HL-60 (cell line): ENCODE measurements at regions not wholly inside any gene's neighbourhood (a gene's known extent, or its start where the extent isn't known, plus 50 kb on each side); places are given as distances from the start of the nearest gene placed in this dataset.

Source experiments
- DNase-seq, 2 experiments: peaks; one replicate each; pipeline ENCODE4 v3.0.0-alpha.2; 2010 to 2020; ENCODE audit warnings: low read depth in 1 of 2, low spot score in 1 of 2
- H3K27ac ChIP-seq: fragments of 250-450 bp; sonication (Bioruptor Pico); replicated peaks from 2 replicates; pipeline ENCODE4 v1.5.1; 2020; ENCODE audit warnings: mild to moderate bottlenecking, moderate library complexity
- H3K27me3 ChIP-seq: fragments of 250-450 bp; sonication (Bioruptor Pico); 2 replicates; pipeline ENCODE4 v1.5.1; 2021; ENCODE audit warnings: mild to moderate bottlenecking, moderate library complexity; ENCODE audit not compliant: insufficient read depth, poor library complexity, severe bottlenecking
- H3K4me3 ChIP-seq: replicated peaks from 2 replicates; pipeline ENCODE4 v1.5.1; 2011; ENCODE audit warnings: mild to moderate bottlenecking, control low read depth, low read length; ENCODE audit not compliant: insufficient read depth
- CTCF ChIP-seq: IDR thresholded peaks from one replicate; pipeline ENCODE4 v1.5.1; 2011; ENCODE audit warnings: low read length, control low read depth, inconsistent platforms; ENCODE audit not compliant: insufficient read depth
- GABPA ChIP-seq: IDR thresholded peaks from 2 replicates; pipeline ENCODE4 v1.6.1; 2012; ENCODE audit warnings: low read depth
- POLR2AphosphoS5 ChIP-seq: IDR thresholded peaks from 2 replicates; pipeline ENCODE4 v1.6.1; 2012; ENCODE audit warnings: low read depth
- REST ChIP-seq: IDR thresholded peaks from 2 replicates; pipeline ENCODE4 v1.6.1; 2012; ENCODE audit warnings: low read depth; ENCODE audit not compliant: insufficient replicate concordance
- SPI1 ChIP-seq: IDR thresholded peaks from 2 replicates; pipeline ENCODE4 v1.6.1; 2012; ENCODE audit warnings: low read depth, mild to moderate bottlenecking, borderline replicate concordance

GRCh38 chr10:78619896-78620295 lies 448.9 kb upstream of the ZMIZ1 start:
- Histone ChIP-seq H3K27me3 (no peaks in the 10 kb centered on the region), H3K27ac (no peak overlapping the region), H3K4me3 (no peak overlapping the region)
- TF ChIP-seq CTCF (no peak), POLR2AphosphoS5 (no peak), SPI1 (no peak), REST (no peak), GABPA (no peak)
- DNase-seq, result no peak

GRCh38 chr10:78620985-78621799 lies 447.6 kb upstream of the ZMIZ1 start:
- H3K27me3 ChIP-seq, result no peaks in the 10 kb centered on the region
- H3K4me3 ChIP-seq, result no peak overlapping the region
- H3K27ac ChIP-seq, result no peak overlapping the region
- TF ChIP-seq REST, result no peak
- no peak for TF ChIP-seq GABPA
- TF ChIP-seq POLR2AphosphoS5, result no peak
- no peak for TF ChIP-seq CTCF
- TF ChIP-seq SPI1, result no peak
- DNase-seq, result no peak

DNA sequence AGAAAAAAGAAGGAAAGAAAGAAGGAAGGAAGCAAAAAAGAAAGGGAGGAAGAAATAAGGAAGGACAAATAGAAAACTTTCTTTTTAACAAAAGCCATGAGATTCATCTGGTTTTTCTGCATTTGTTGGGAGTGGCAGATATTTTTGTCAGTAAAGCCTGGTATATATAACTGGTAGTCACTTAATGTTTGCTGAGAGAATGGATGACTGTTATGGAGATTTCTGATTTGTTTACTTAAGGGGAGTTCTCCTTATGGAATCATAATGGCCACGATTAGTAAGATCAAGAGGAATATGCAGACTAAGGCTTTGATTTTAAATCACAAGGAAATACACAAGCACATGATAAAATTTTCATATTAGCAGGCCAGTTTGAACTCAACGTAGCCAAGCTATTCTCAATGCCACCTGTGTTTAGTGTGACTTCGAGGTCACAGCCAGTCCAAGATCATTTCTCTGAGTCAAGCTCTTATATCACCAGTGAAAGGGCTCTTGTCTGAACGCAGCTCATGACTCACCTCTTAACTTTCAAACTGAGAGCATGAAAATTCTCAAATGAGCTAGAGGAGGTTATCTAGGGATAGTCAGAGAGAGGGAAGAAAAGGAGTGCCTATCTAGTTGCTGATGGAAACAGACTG lies 445.1 kb upstream of the ZMIZ1 start:
- Histone ChIP-seq H3K27me3 (no peaks in the 10 kb centered on the region), H3K4me3 (no peak overlapping the region), H3K27ac (no peak overlapping the region)
- TF ChIP-seq CTCF (no peak), REST (no peak)
- no peak for DNase-seq
